H9 (cell line): ENCODE measurements at regions not wholly inside any gene's neighbourhood (a gene's known extent, or its start where the extent isn't known, plus 50 kb on each side); places are given as distances from the start of the nearest gene placed in this dataset.

ENCODE experiments used
- DNase-seq: peaks from one replicate; pipeline ENCODE4 v3.0.0-alpha.2; 2017
- H2AFZ ChIP-seq: one replicate; pipeline ENCODE4 v1.6.1; 2013; ENCODE audit warnings: mild to moderate bottlenecking, low read length, control low read depth, moderate library complexity
- H2AK5ac ChIP-seq: 2 replicates; pipeline ENCODE4 v1.6.1; 2013; ENCODE audit warnings: low read length, control low read depth, mixed read lengths; ENCODE audit not compliant: insufficient read length
- H2BK120ac ChIP-seq: one replicate; pipeline ENCODE4 v1.6.1; 2013; ENCODE audit warnings: low read depth, mild to moderate bottlenecking, low read length, control low read depth, inconsistent platforms; ENCODE audit not compliant: poor library complexity, severe bottlenecking
- H2BK12ac ChIP-seq: 2 replicates; pipeline ENCODE4 v1.6.1; 2013; ENCODE audit warnings: low read length, control low read depth, mixed read lengths, low read depth; ENCODE audit not compliant: insufficient read length
- H2BK15ac ChIP-seq: 2 replicates; pipeline ENCODE4 v1.6.1; 2013; ENCODE audit warnings: low read depth, low read length, control low read depth
- H2BK20ac ChIP-seq: one replicate; pipeline ENCODE4 v1.6.1; 2013; ENCODE audit warnings: low read depth, mild to moderate bottlenecking, low read length, control low read depth, inconsistent platforms; ENCODE audit not compliant: poor library complexity, severe bottlenecking
- H2BK5ac ChIP-seq: 2 replicates; pipeline ENCODE4 v1.6.1; 2013; ENCODE audit warnings: low read length, control low read depth, mixed read lengths; ENCODE audit not compliant: insufficient read length
- H3K14ac ChIP-seq: 2 replicates; pipeline ENCODE4 v1.6.1; 2013; ENCODE audit warnings: low read length, control low read depth; ENCODE audit not compliant: insufficient read depth
- H3K18ac ChIP-seq: 2 replicates; pipeline ENCODE4 v1.6.1; 2013; ENCODE audit warnings: low read depth, mild to moderate bottlenecking, mixed read lengths, low read length, control low read depth; ENCODE audit not compliant: insufficient read length
- H3K23ac ChIP-seq: 2 replicates; pipeline ENCODE4 v1.6.1; 2013; ENCODE audit warnings: low read length, control low read depth, mixed read lengths, low read depth; ENCODE audit not compliant: insufficient read length
- H3K23me2 ChIP-seq: 2 replicates; pipeline ENCODE4 v1.6.1; 2013; ENCODE audit warnings: low read depth, mild to moderate bottlenecking, mixed read lengths, low read length, control low read depth; ENCODE audit not compliant: insufficient read length, poor library complexity, severe bottlenecking
- H3K27ac ChIP-seq: 2 replicates; pipeline ENCODE4 v1.5.1; 2013; ENCODE audit warnings: low read length, control low read depth, mixed read lengths, low read depth; ENCODE audit not compliant: insufficient read length
- H3K27me3 ChIP-seq: 2 replicates; pipeline ENCODE4 v1.6.1; 2013; ENCODE audit warnings: low read length, control low read depth, inconsistent platforms; ENCODE audit not compliant: insufficient read depth
- H3K4ac ChIP-seq: 2 replicates; pipeline ENCODE4 v1.6.1; 2013; ENCODE audit warnings: low read depth, mild to moderate bottlenecking, control low read depth, inconsistent platforms, low read length, moderate library complexity
- H3K4me1 ChIP-seq: 2 replicates; pipeline ENCODE4 v1.6.1; 2013; ENCODE audit warnings: low read length, control low read depth, inconsistent platforms; ENCODE audit not compliant: insufficient read depth
- H3K4me2 ChIP-seq: 2 replicates; pipeline ENCODE4 v1.6.1; 2013; ENCODE audit warnings: low read length, control low read depth, mixed read lengths; ENCODE audit not compliant: insufficient read length, insufficient read depth
- H3K56ac ChIP-seq: 2 replicates; pipeline ENCODE4 v1.6.1; 2013; ENCODE audit warnings: low read depth, mild to moderate bottlenecking, mixed read lengths, low read length, control low read depth; ENCODE audit not compliant: insufficient read length
- H3K79me1 ChIP-seq: 2 replicates; pipeline ENCODE4 v1.6.1; 2013; ENCODE audit warnings: low read depth, mild to moderate bottlenecking, moderate library complexity, low read length, control low read depth, inconsistent platforms; ENCODE audit not compliant: insufficient read depth, poor library complexity, severe bottlenecking
- H3K79me2 ChIP-seq: 2 replicates; pipeline ENCODE4 v1.6.1; 2013; ENCODE audit warnings: low read length, control low read depth, inconsistent platforms; ENCODE audit not compliant: insufficient read depth
- H3K9ac ChIP-seq: 2 replicates; pipeline ENCODE4 v1.6.1; 2013; ENCODE audit warnings: low read length, control low read depth, mixed read lengths; ENCODE audit not compliant: insufficient read length; ENCODE audit errors: extremely low read depth
- H3K9me3 ChIP-seq: one replicate; pipeline ENCODE4 v1.6.1; 2013; ENCODE audit warnings: low read depth, low read length, inconsistent platforms; ENCODE audit not compliant: control insufficient read depth
- H3T11ph ChIP-seq: one replicate; pipeline ENCODE4 v1.6.1; 2013; ENCODE audit warnings: mild to moderate bottlenecking, low read length, control low read depth, inconsistent platforms
- H4K20me1 ChIP-seq: one replicate; pipeline ENCODE4 v1.6.1; 2013; ENCODE audit not compliant: control insufficient read depth, insufficient read length, insufficient read depth
- H4K5ac ChIP-seq: 2 replicates; pipeline ENCODE4 v1.6.1; 2013; ENCODE audit warnings: low read depth, mild to moderate bottlenecking, mixed read lengths, low read length, control low read depth; ENCODE audit not compliant: insufficient read length
- H4K8ac ChIP-seq: replicated peaks from 2 replicates; pipeline ENCODE4 v1.6.1; 2013; ENCODE audit warnings: low read length, control low read depth, mixed read lengths, low read depth; ENCODE audit not compliant: insufficient read length
- H4K91ac ChIP-seq: 2 replicates; pipeline ENCODE4 v1.6.1; 2013; ENCODE audit warnings: low read depth, mild to moderate bottlenecking, moderate library complexity, mixed read lengths, low read length, control low read depth; ENCODE audit not compliant: insufficient read length
- H3K27ac Mint-ChIP-seq, 3 experiments: 2 replicates in 2 of 3; 3 replicates in 1 of 3; pipeline ENCODE4 v1.8.0; 2020 to 2021; ENCODE audit warnings: mixed read lengths in 3 of 3, mild to moderate bottlenecking in 1 of 3, moderate library complexity in 1 of 3
- H3K27me3 Mint-ChIP-seq: 2 replicates; pipeline ENCODE4 v1.8.0; 2021; ENCODE audit warnings: low read depth, mild to moderate bottlenecking, moderate library complexity, mixed read lengths
- H3K36me3 Mint-ChIP-seq, 3 experiments: 2 replicates in 2 of 3; 3 replicates in 1 of 3; pipeline ENCODE4 v1.8.0; 2020 to 2021; ENCODE audit warnings: low read depth in 3 of 3, mixed read lengths in 3 of 3; ENCODE audit not compliant: insufficient read depth in 1 of 3
- H3K4me1 Mint-ChIP-seq, 2 experiments: 2 replicates each; pipeline ENCODE4 v1.8.0; 2020; ENCODE audit warnings: mixed read lengths in 2 of 2
- H3K4me3 Mint-ChIP-seq, 2 experiments: 2 replicates in 1 of 2; 3 replicates in 1 of 2; pipeline ENCODE4 v1.8.0; 2020 to 2021; ENCODE audit warnings: mild to moderate bottlenecking in 2 of 2, mixed read lengths in 2 of 2, moderate library complexity in 1 of 2
- H3K9me3 Mint-ChIP-seq, 2 experiments: 2 replicates in 1 of 2; 3 replicates in 1 of 2; pipeline ENCODE4 v1.8.0; 2020; ENCODE audit warnings: mild to moderate bottlenecking in 2 of 2, mixed read lengths in 2 of 2, moderate library complexity in 1 of 2
- WGBS: extraction: QIAGEN DNeasy Blood & Tissue Kit; methylation state at CpG from one replicate; pipeline ENCODE4 v1.1.7; 2013; ENCODE audit warnings: missing lambda C conversion rate, low lambda C conversion rate, mixed read lengths; ENCODE audit not compliant: insufficient read length; ENCODE audit errors: extremely low coverage; 5-methylcytosine and 5-hydroxymethylcytosine counted together
- TF ChIP-seq, protein P1 (sequence below): fragments of 200-600 bp; sonication (generic); conservative IDR thresholded peaks from 3 replicates; pipeline ENCODE4 v1.8.0; 2021; ENCODE audit warnings: antibody characterized with exemption, mild to moderate bottlenecking

DNA sequence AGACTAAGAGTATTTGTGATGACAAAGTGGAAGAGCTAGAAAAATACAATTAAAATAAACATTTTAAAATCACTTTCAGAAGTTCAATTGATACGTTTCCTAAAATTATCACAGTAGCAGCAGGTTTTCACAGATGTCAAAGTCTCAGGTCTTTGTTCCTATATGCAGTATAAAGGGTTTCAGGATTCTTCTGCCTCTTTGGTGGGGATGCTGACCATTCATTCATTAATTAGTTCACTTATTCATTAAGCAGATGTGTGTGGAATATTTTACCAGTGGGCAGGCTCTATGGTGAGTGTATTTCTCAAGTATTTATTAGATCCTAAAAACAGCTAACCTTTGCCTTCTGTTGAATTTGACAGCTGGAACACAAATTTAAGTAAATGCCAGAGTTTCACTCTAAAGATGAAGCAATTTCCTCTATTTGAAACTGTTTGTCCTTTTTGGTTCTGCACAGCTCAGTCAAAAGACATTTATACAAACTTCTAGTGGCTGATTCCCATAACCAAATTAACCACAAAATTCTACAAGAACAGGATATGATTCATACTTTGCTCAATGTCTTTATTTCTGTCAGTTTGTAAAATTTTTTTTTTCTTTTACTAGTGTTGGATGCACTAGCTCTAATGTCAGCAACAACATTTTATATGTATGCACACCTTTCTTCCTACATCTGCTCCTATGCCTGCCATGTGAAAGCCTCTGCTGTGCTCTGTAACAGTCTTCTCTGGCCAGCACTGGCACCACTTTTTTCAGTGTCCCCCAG is 75.9 kb upstream of the PRR16 start:
- Histone ChIP-seq H3K18ac (no peak overlapping the region), H3K27me3 (no peaks in the 10 kb centered on the region), H3K79me2 (no peaks in the 10 kb centered on the region), H2BK20ac (no peak overlapping the region), H3K4me2 (no peak overlapping the region), H4K91ac (no peak overlapping the region), H2BK120ac (no peak overlapping the region), H3K4ac (no peak overlapping the region), H4K8ac (no peak overlapping the region), H2AFZ (no peak overlapping the region), H3K79me1 (no peaks in the 10 kb centered on the region), H3K23me2 (no peaks in the 10 kb centered on the region), H4K5ac (no peak overlapping the region), H2BK5ac (no peak overlapping the region), H2BK12ac (no peak overlapping the region), H2AK5ac (no peak overlapping the region), H2BK15ac (no peak overlapping the region), H3K14ac (no peak overlapping the region), H4K20me1 (no peaks in the 10 kb centered on the region), H3T11ph (no peak overlapping the region), H3K4me1 (no peaks in the 10 kb centered on the region), H3K9ac (no peak overlapping the region), H3K9me3 (no peaks in the 10 kb centered on the region), H3K56ac (no peak overlapping the region), H3K27ac (no peak overlapping the region), H3K23ac (no peak overlapping the region)
- no peak overlapping the region for H3K4me3 Mint-ChIP-seq
- no peak overlapping the region for H3K27ac Mint-ChIP-seq
- no peaks in the 10 kb centered on the region for H3K36me3 Mint-ChIP-seq
- DNase-seq: no peak
- H3K27me3 Mint-ChIP-seq: no peaks in the 10 kb centered on the region
- WGBS: no CpG with 5 or more reads among the region's 1 CpG
- no peaks in the 10 kb centered on the region for H3K4me1 Mint-ChIP-seq
- TF ChIP-seq, protein P1, sequence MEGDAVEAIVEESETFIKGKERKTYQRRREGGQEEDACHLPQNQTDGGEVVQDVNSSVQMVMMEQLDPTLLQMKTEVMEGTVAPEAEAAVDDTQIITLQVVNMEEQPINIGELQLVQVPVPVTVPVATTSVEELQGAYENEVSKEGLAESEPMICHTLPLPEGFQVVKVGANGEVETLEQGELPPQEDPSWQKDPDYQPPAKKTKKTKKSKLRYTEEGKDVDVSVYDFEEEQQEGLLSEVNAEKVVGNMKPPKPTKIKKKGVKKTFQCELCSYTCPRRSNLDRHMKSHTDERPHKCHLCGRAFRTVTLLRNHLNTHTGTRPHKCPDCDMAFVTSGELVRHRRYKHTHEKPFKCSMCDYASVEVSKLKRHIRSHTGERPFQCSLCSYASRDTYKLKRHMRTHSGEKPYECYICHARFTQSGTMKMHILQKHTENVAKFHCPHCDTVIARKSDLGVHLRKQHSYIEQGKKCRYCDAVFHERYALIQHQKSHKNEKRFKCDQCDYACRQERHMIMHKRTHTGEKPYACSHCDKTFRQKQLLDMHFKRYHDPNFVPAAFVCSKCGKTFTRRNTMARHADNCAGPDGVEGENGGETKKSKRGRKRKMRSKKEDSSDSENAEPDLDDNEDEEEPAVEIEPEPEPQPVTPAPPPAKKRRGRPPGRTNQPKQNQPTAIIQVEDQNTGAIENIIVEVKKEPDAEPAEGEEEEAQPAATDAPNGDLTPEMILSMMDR: no peak
- no peaks in the 10 kb centered on the region for H3K9me3 Mint-ChIP-seq
